Thyroid gland (tissue), 4 donors: ENCODE measurements at regions not wholly inside any gene's neighbourhood (a gene's known extent, or its start where the extent isn't known, plus 50 kb on each side); places are given as distances from the start of the nearest gene placed in this dataset.

Experiments used
- CTCF ChIP-seq, 6 experiments: fragments of 200-600 bp in 3 of 6; fragments of 450-650 bp in 3 of 6; sonication (generic) in 3 of 6; IDR thresholded peaks; one replicate each; pipeline ENCODE4 v1.5.1; 2016 to 2019; ENCODE audit warnings: antibody characterized with exemption in 6 of 6, mild to moderate bottlenecking in 2 of 6, inconsistent platforms in 1 of 6, moderate library complexity in 1 of 6
- POLR2A ChIP-seq, 2 donors: fragments of 450-650 bp; IDR thresholded peaks; one replicate each; pipeline ENCODE4 v1.6.1; 2017; ENCODE audit warnings: antibody characterized with exemption in 2 of 2, mild to moderate bottlenecking in 2 of 2, moderate library complexity in 1 of 2

DNA sequence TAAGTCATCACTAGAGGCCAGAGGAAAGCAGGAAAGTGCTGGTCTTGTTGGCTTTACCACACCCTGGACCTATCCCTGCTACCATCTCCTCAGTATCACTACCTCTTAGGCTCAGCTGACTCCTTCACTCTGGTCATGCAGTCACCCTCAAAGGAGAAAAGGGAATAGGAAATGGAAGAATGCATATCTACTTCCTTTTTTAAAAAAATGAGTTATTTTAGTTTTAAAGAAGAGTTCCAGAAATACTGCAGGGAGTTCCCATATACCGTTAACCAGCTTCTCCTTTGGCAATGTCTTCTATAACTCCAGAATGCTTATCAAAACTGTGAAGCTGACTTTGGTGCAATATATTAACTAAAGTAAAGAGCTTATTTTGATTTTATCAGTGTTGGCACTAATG, 688.6 kb downstream of the DIPK2A start:
- TF ChIP-seq POLR2A (IDR thresholded peaks at IDR 0.05) (no peak), CTCF (IDR thresholded peaks at IDR 0.05) (no peak)
